SK-N-MC (cell line): ENCODE measurements at regions not wholly inside any gene's neighbourhood (a gene's known extent, or its start where the extent isn't known, plus 50 kb on each side); places are given as distances from the start of the nearest gene placed in this dataset.
A peak's percentile ranks its signal among the peaks of the same experiment; 100 is the strongest.

Source experiments
- DNase-seq: peaks from one replicate; pipeline ENCODE4 v3.0.0-alpha.2; 2011; ENCODE audit warnings: low read depth, low spot score
- H3K27ac ChIP-seq: fragments of 200-600 bp; sonication (generic); 2 replicates; pipeline ENCODE4 v1.5.1; 2016; ENCODE audit warnings: mixed run types
- H3K36me3 ChIP-seq: fragments of 200-600 bp; sonication (generic); 2 replicates; pipeline ENCODE4 v1.6.1; 2017; ENCODE audit warnings: antibody characterized with exemption, low read length, mixed read lengths; ENCODE audit not compliant: insufficient read depth
- H3K4me3 ChIP-seq: fragments of 200-600 bp; sonication (generic); 2 replicates; pipeline ENCODE4 v1.5.1; 2016
- H3K9ac ChIP-seq: fragments of 200-600 bp; sonication (generic); 2 replicates; pipeline ENCODE4 v1.8.0; 2017; ENCODE audit warnings: mixed run types, mixed read lengths; ENCODE audit not compliant: insufficient read length
- H3K9me3 ChIP-seq: fragments of 200-600 bp; sonication (generic); 2 replicates; pipeline ENCODE4 v1.6.1; 2017; ENCODE audit warnings: low read depth, mild to moderate bottlenecking, antibody characterized with exemption, low read length, moderate library complexity, mixed read lengths
- EZH2 ChIP-seq: fragments of 200-600 bp; sonication (generic); IDR thresholded peaks from one replicate; pipeline ENCODE4 v1.6.1; 2017; ENCODE audit warnings: antibody characterized with exemption
- FOXP2 ChIP-seq: optimal IDR thresholded peaks from 2 replicates; pipeline ENCODE3; 2011; ENCODE audit warnings: mild to moderate bottlenecking, moderate library complexity; ENCODE audit not compliant: insufficient read depth; ENCODE audit errors: extremely low read length, control extremely low read depth
- POLR2AphosphoS5 ChIP-seq: IDR thresholded peaks from 2 replicates; pipeline ENCODE4 v1.6.1; 2012; ENCODE audit warnings: mild to moderate bottlenecking, low read depth, low read length, borderline replicate concordance

- Histone ChIP-seq H3K36me3 (no peaks in the 10 kb centered on the region), H3K9me3 (no peaks in the 10 kb centered on the region), H3K4me3 (no peak overlapping the region), H3K9ac (no peak overlapping the region), H3K27ac (no peak overlapping the region)
- TF ChIP-seq FOXP2, result no peak
- TF ChIP-seq POLR2AphosphoS5, result no peak
- TF ChIP-seq EZH2, result no peak
- DNase-seq, result no peak
These were observed 693.8 kb downstream of the NR2F1-AS1 start for GRCh38 chr5:92887254-92887653.

- Histone ChIP-seq H3K9me3 (no peaks in the 10 kb centered on the region), H3K4me3 (no peak overlapping the region), H3K36me3 (no peaks in the 10 kb centered on the region), H3K27ac (no peak overlapping the region), H3K9ac (no peak overlapping the region)
- TF ChIP-seq FOXP2 (no peak), EZH2 (no peak), POLR2AphosphoS5 (no peak)
- DNase-seq, result no peak
These were observed 694.3 kb downstream of the NR2F1-AS1 start for GRCh38 chr5:92886751-92887150.

- no peak for DNase-seq
- TF ChIP-seq FOXP2, result no peak
- TF ChIP-seq POLR2AphosphoS5, result no peak
- no peak for TF ChIP-seq EZH2
- Histone ChIP-seq H3K9ac (no peak overlapping the region), H3K36me3 (no peaks in the 10 kb centered on the region), H3K9me3 (no peaks in the 10 kb centered on the region), H3K4me3 (no peak overlapping the region), H3K27ac (no peak overlapping the region)
These were observed 695.1 kb downstream of the NR2F1-AS1 start for GRCh38 chr5:92885950-92886349.

- H3K9me3 ChIP-seq, result no peaks in the 10 kb centered on the region
- H3K36me3 ChIP-seq, result no peaks in the 10 kb centered on the region
- H3K9ac ChIP-seq, result no peak overlapping the region
- peak overlapping the region; percentile 67 for H3K27ac ChIP-seq
- DNase-seq, result no peak
- H3K4me3 ChIP-seq, result peak overlapping the region; percentile 26; the same call in 1 of the 2 replicates
- no peak for TF ChIP-seq EZH2
- TF ChIP-seq POLR2AphosphoS5, result no peak
- TF ChIP-seq FOXP2, result no peak
These were observed 696.5 kb downstream of the NR2F1-AS1 start for GRCh38 chr5:92884469-92884868.

- no peak for DNase-seq
- Histone ChIP-seq H3K27ac (no peak overlapping the region), H3K9ac (no peak overlapping the region), H3K4me3 (no peak overlapping the region), H3K36me3 (no peaks in the 10 kb centered on the region), H3K9me3 (no peaks in the 10 kb centered on the region; the same call in 1 of the 2 replicates)
- TF ChIP-seq EZH2 (no peak), POLR2AphosphoS5 (no peak)
These were observed 701.0 kb downstream of the NR2F1-AS1 start for GRCh38 chr5:92879806-92880543.

- H3K4me3 ChIP-seq, result no peak overlapping the region
- H3K36me3 ChIP-seq, result no peaks in the 10 kb centered on the region
- no peak overlapping the region for H3K9ac ChIP-seq
- no peak overlapping the region for H3K27ac ChIP-seq
- H3K9me3 ChIP-seq, result no peaks in the 10 kb centered on the region; the same call in 1 of the 2 replicates
- TF ChIP-seq FOXP2, result no peak
- DNase-seq, result no peak
These were observed 706.2 kb downstream of the NR2F1-AS1 start for GRCh38 chr5:92874790-92875189.

- TF ChIP-seq POLR2AphosphoS5, result no peak
- no peak for TF ChIP-seq FOXP2
- TF ChIP-seq EZH2, result no peak
These were observed 712.6 kb downstream of the NR2F1-AS1 start for GRCh38 chr5:92868442-92868841.

GRCh38 chr5:92864591-92864990 is 716.4 kb downstream of the NR2F1-AS1 start:
- Histone ChIP-seq H3K9ac (no peak overlapping the region), H3K4me3 (no peak overlapping the region), H3K36me3 (no peaks in the 10 kb centered on the region), H3K27ac (no peak overlapping the region), H3K9me3 (no peaks in the 10 kb centered on the region)
- TF ChIP-seq FOXP2 (no peak), POLR2AphosphoS5 (no peak), EZH2 (no peak)
- no peak for DNase-seq

More at GRCh38 chr5:92868442-92868841, 712.6 kb downstream of the NR2F1-AS1 start:
- Histone ChIP-seq H3K9me3 (no peaks in the 10 kb centered on the region), H3K4me3 (no peak overlapping the region), H3K9ac (no peak overlapping the region), H3K27ac (no peak overlapping the region), H3K36me3 (no peaks in the 10 kb centered on the region)
- DNase-seq, result no peak

GRCh38 chr5:92863666-92864065 is 717.4 kb downstream of the NR2F1-AS1 start:
- Histone ChIP-seq H3K4me3 (no peak overlapping the region), H3K27ac (no peak overlapping the region), H3K9ac (no peak overlapping the region), H3K9me3 (no peaks in the 10 kb centered on the region), H3K36me3 (no peaks in the 10 kb centered on the region)
- TF ChIP-seq POLR2AphosphoS5 (no peak), EZH2 (no peak), FOXP2 (no peak)
- no peak for DNase-seq
